HEK293T (cell line): ENCODE measurements at regions not wholly inside any gene's neighbourhood (a gene's known extent, or its start where the extent isn't known, plus 50 kb on each side); places are given as distances from the start of the nearest gene placed in this dataset.
"Not testable (repeated sequence)": the region's sequence is repeated elsewhere in the genome, so short reads cannot be mapped to it uniquely, and the experiment has no call there.

Experiments used
- CTCF ChIA-PET: fragments of 350-600 bp; formaldehyde crosslinking; extraction: SDS; loops from one replicate; lab custom pipeline; 2021; ENCODE audit warnings: antibody characterized with exemption, inconsistent platforms; lab: Yijun Ruan, JAX
- POLR2A ChIA-PET: fragments of 350-600 bp; formaldehyde crosslinking; extraction: SDS; loops from one replicate; lab custom pipeline; 2020; ENCODE audit warnings: antibody characterized with exemption, inconsistent platforms; lab: Yijun Ruan, JAX
- DNase-seq: peaks from one replicate; pipeline ENCODE4 v3.0.0; 2012; ENCODE audit warnings: mixed read lengths; ENCODE audit errors: extremely low spot score
- ARNT ChIP-seq: fragments of 450-650 bp; IDR thresholded peaks from 2 replicates; pipeline ENCODE4 v1.6.1; 2017; ENCODE audit warnings: mild to moderate bottlenecking
- BHLHE40 ChIP-seq: fragments of 450-650 bp; IDR thresholded peaks from 2 replicates; pipeline ENCODE4 v1.6.1; 2016; ENCODE audit warnings: mild to moderate bottlenecking, moderate library complexity, borderline replicate concordance
- CTBP1 ChIP-seq: fragments of 450-650 bp; IDR thresholded peaks from 2 replicates; pipeline ENCODE4 v1.6.1; 2016; ENCODE audit warnings: borderline replicate concordance
- ELF4 ChIP-seq: fragments of 450-650 bp; IDR thresholded peaks from 2 replicates; pipeline ENCODE4 v1.6.1; 2017; ENCODE audit warnings: antibody characterized with exemption
- FOXA1 ChIP-seq: fragments of 450-650 bp; IDR thresholded peaks from 2 replicates; pipeline ENCODE4 v1.6.1; 2016; ENCODE audit warnings: mild to moderate bottlenecking
- FOXK2 ChIP-seq: fragments of 450-650 bp; IDR thresholded peaks from 2 replicates; pipeline ENCODE4 v1.6.1; 2016; ENCODE audit warnings: mild to moderate bottlenecking
- HDGF ChIP-seq: fragments of 450-650 bp; IDR thresholded peaks from 2 replicates; pipeline ENCODE4 v1.6.1; 2017; ENCODE audit warnings: antibody characterized with exemption, borderline replicate concordance
- L3MBTL2 ChIP-seq: fragments of 450-650 bp; conservative IDR thresholded peaks from 2 replicates; pipeline ENCODE4 v1.6.1; 2016; ENCODE audit warnings: mild to moderate bottlenecking
- LEF1 ChIP-seq: fragments of 450-650 bp; IDR thresholded peaks from 2 replicates; pipeline ENCODE4 v1.6.1; 2017; ENCODE audit warnings: mild to moderate bottlenecking, borderline replicate concordance
- NFRKB ChIP-seq: fragments of 450-650 bp; IDR thresholded peaks from 2 replicates; pipeline ENCODE4 v1.6.1; 2016; ENCODE audit warnings: mild to moderate bottlenecking, moderate library complexity
- SP1 ChIP-seq: fragments of 450-650 bp; IDR thresholded peaks from 2 replicates; pipeline ENCODE4 v1.6.1; 2017
- SUZ12 ChIP-seq: fragments of 450-650 bp; IDR thresholded peaks from 2 replicates; pipeline ENCODE4 v1.6.1; 2016; ENCODE audit warnings: mild to moderate bottlenecking
- TARDBP ChIP-seq: fragments of 450-650 bp; IDR thresholded peaks from 2 replicates; pipeline ENCODE4 v1.6.1; 2016
- TF ChIP-seq, protein P1 (sequence below): fragments of 450-650 bp; IDR thresholded peaks from 2 replicates; pipeline ENCODE4 v1.6.1; 2016

DNA sequence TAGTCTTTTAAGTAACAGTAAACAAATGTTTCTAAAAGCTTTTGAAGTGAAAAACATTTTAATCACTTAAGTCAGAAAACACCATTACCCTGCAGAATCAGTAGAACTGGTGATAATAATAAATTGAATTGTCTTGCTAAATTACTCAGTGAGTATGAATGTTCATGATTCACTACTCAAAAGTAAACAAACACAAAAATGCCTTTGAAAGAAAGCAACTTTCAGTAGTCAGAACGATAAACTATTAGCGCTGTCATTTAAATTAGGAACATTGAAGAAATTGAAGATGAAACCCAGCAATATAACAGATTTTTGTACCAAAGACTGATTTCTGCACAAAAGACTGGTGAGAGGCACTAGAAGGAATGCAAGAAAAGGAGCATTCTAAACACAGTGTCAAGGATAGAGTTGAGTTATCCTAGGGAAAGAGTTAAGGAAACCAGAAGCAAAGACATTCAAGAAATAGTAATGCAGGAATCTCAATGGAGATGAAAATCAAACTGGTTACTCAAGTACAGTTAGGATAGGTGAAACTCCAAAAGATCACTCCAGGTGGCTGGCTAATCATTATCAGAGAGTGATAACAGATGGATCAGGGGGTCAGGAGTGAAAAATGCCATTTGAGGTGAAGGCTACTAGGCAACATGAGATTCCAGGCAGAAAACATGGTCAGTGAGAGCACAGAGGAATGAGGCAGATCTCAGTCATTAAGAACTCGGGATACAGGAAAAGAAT, 77.4 kb upstream of the ALG10 start:
- POLR2A ChIA-PET: no interaction called here
- TF ChIP-seq SP1 (no peak), ELF4 (no peak), ARNT (no peak), NFRKB (no peak), FOXA1 (no peak), SUZ12 (no peak), HDGF (no peak)
- no peak for DNase-seq
- CTCF ChIA-PET: no interaction called here

DNA sequence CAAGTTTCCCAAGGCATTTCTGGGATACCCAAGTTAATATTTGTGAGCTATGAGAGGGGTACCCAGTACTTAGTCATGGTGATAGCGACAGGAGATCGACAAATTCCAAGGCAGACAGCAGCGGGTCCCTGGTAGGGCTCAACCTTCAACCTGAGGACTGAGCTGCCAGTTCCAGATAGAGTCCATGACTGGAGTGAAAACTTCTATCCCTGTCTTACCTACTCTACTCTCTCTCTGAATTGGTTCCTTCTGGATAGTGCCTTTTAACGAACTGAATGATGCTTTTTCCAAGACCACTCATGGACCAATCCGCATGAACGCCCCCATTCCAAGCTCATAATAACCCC, 76.9 kb upstream of the ALG10 start:
- TF ChIP-seq TARDBP: no peak
- TF ChIP-seq ARNT: no peak
- no peak for TF ChIP-seq ELF4
- no peak for TF ChIP-seq LEF1
- no peak for TF ChIP-seq HDGF
- TF ChIP-seq CTBP1: no peak
- ChIA-PET CTCF (no interaction called here), POLR2A (no interaction called here)
- no peak for DNase-seq

DNA sequence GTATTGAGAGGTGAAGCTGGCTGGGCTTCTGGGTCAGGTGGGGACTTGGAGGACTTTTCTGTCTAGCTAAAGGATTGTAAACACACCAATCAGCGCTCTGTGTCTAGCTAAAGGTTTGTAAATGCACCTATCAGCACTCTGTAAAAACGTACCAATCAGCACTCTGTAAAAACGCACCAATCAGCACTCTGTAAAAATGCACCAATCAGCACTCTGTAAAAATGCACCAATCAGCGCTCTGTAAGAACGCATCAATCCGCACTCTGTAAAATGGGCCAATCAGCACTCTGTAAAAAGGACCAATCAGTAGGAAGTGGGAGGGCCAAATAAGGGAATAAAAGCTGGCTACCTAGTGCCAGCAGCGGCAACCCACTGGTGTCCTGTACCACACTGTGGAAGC, 56.1 kb upstream of the ALG10 start:
- POLR2A ChIA-PET, DNase-seq, CTCF ChIA-PET: not testable (repeated sequence)

DNA sequence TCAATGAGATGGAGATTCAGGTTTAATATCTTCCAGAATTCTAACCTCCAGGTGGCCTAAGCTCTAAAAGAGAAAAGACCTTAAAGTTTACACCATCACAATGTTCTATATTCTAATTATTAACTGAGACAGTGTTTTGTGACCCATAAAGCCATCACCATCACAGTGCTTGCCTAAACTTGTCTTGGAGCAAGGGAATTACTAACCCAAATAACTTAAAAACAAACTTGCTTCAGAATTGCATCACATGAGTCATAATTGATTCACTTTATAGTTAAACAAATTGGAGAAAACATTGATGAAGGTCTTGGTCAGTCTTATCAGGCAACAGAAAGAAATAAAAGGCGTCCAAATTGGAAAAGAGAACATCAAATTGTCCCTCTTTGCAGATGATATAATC, 54.5 kb upstream of the ALG10 start:
- DNase-seq: no peak
- ChIA-PET CTCF (no interaction called here), POLR2A (no interaction called here)
- TF ChIP-seq HDGF (no peak), ARNT (no peak), L3MBTL2 (no peak), FOXK2 (no peak), FOXA1 (no peak), LEF1 (no peak), NFRKB (no peak), TARDBP (no peak), BHLHE40 (no peak), SUZ12 (no peak), ELF4 (no peak)
- TF ChIP-seq, protein P1, sequence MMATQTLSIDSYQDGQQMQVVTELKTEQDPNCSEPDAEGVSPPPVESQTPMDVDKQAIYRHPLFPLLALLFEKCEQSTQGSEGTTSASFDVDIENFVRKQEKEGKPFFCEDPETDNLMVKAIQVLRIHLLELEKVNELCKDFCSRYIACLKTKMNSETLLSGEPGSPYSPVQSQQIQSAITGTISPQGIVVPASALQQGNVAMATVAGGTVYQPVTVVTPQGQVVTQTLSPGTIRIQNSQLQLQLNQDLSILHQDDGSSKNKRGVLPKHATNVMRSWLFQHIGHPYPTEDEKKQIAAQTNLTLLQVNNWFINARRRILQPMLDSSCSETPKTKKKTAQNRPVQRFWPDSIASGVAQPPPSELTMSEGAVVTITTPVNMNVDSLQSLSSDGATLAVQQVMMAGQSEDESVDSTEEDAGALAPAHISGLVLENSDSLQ: no peak
